ENCODE measurements at regions not wholly inside any gene's neighbourhood (a gene's known extent, or its start where the extent isn't known, plus 50 kb on each side); places are given as distances from the start of the nearest gene placed in this dataset.

DNA sequence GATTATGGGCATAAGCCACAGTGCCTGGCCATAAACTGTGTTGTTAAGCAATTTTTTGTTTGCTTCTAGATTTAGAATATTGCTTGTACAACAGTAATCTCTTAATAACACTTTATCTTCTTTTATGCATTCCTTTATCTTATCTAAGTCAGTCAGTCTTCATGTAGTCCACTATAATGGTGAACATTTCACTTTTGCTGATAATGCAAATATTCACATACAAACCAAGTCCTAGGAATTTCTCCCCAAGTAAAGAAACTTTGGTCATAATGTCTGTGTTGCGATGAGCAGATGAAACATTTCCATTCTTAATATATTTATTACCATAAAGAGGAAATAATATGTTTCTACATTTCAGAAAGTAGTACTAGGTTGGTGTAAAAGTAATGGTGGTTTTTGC, 765.8 kb upstream of the ARRDC4 start:
- DNase-seq (ENCODE audit: low read depth in 1 of 2, low spot score in 2 of 2), result no peak
- Histone ChIP-seq H3K27ac (no peak overlapping the region), H3K27me3 (replicated peaks) (no peaks in the 10 kb centered on the region), H3K4me1 (replicated peaks) (no peaks in the 10 kb centered on the region), H3K36me3 (no peaks in the 10 kb centered on the region), H3K4me3 (no peak overlapping the region), H3K9me3 (replicated peaks) (no peaks in the 10 kb centered on the region)

DNA sequence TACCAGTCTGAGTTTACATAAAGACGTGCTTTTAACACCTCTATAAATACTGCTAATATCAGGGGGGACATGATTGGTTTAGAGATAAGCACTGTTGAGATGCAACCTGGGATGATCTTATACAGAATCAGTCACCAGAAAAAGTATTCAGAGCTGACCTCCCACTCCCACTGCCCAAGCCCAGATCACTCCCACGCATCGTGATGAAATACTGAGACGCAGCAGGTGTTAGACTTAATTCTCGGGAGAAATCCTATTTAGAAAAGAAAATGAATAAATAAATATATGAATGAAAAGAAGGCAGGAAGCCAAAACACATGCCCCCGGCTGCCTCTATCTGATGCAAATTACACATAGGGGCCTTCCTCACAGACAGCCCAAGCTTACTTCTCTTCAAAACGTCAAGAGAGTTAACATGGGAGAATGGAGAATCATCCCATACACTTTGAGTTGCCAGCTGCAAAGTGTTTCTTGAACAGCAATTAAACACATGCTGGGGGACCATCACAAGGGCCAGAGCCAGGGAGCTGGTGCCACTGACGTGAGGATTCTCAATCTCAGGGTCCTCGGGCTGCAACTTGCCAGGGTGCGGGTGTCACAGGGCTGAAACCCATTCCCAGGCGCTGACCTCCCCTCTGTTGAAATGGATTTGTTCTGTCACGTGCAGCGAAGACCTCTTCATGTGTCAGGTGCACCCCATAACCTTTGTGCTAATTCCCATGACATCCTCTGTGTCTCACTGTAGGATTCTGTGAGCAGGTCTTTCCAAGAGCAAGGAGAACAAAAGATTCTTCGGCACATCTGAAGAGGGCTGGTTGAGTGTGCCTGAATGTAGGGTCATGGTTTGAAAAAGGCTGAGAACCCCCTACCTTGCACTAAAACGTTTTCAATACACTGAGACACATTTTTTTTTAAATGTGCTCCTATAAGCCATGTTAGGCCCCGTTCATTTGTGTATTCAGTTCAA, 764.2 kb upstream of the ARRDC4 start:
- Histone ChIP-seq H3K27me3 (replicated peaks) (no peaks in the 10 kb centered on the region), H3K4me3 (no peak overlapping the region), H3K27ac (no peak overlapping the region), H3K9me3 (replicated peaks) (no peaks in the 10 kb centered on the region), H3K36me3 (no peaks in the 10 kb centered on the region), H3K4me1 (replicated peaks) (no peaks in the 10 kb centered on the region)
- DNase-seq (ENCODE audit: low read depth in 1 of 2, low spot score in 2 of 2), result no peak

DNA sequence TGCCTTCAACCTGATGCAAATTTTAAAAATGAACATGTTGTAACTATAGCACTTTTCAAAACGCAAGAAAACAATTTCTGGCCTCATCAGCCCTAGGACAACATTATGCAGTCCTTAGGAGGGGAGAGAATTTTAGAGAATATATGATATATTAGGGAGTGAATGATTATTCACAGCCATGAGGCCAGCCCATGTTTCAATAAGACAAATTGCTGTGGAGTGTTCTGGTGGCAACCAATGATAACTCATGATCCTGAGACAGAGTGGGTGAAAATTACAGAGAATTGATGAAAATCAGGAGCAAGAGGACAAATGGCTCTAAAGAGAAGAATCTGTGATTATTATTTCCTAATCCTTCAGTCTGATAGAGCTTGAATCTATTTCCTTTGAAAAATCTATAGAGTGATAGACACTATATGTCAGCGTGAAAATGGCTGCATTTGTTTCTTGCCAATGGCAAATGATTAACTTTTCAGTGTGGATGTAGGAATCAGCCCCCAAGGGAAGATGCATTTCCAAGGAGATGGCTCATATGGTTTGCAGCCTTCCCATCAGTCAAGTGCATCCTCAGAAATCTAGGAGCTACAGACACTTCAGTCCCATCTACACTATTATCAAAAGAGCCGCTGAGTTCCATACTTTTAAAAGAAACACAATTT, 761.0 kb upstream of the ARRDC4 start:
- Histone ChIP-seq H3K27ac (no peak overlapping the region), H3K36me3 (no peaks in the 10 kb centered on the region), H3K9me3 (replicated peaks) (no peaks in the 10 kb centered on the region), H3K4me1 (replicated peaks) (no peaks in the 10 kb centered on the region), H3K27me3 (replicated peaks) (no peaks in the 10 kb centered on the region), H3K4me3 (no peak overlapping the region)
- DNase-seq (ENCODE audit: low read depth in 1 of 2, low spot score in 2 of 2), result no peak

DNA sequence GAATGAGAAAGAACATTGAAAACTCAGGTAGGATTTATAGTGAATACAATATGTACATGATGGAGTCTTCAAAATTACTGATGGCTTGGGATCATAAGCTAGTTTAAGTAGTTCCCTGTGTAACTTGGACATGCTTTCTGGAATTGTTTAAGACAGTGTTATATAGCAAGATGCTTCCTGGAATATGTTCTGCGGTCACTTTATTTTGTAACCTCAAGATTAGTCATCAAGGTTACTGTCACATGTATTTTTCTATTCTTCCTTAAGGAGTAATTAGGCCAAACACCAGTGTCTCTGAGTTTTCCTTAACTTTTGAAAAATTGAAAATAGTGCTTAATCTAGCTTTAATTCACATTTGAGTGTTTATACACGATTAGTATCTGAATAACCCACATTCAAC, 760.3 kb upstream of the ARRDC4 start:
- Histone ChIP-seq H3K27ac (no peak overlapping the region), H3K36me3 (no peaks in the 10 kb centered on the region), H3K4me3 (no peak overlapping the region), H3K27me3 (replicated peaks) (no peaks in the 10 kb centered on the region), H3K4me1 (replicated peaks) (no peaks in the 10 kb centered on the region), H3K9me3 (replicated peaks) (no peaks in the 10 kb centered on the region)
- DNase-seq (ENCODE audit: low read depth in 1 of 2, low spot score in 2 of 2), result no peak

DNA sequence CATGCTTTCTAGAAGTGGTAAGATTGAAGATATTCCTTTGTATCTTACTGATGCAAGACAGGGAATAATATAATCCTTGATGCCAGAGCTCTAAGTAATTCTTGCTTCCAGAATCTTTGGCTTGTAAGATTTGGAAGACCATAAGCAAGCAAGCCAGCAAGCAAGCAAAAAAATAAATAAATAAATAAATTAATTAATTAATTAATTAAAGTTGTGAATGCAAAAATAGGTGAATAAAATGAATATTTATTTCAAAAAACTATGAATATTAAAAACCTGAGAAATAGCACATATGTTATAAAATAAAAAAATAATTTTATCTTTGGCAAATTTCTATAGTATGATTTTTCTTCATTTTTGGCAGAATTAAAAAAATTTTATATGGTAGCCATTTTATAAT, 750.2 kb upstream of the ARRDC4 start:
- no peak overlapping the region for H3K4me3 ChIP-seq
- H3K27me3 ChIP-seq (replicated peaks), result no peaks in the 10 kb centered on the region
- DNase-seq (ENCODE audit: low read depth in 1 of 2, low spot score in 2 of 2), result no peak
- H3K36me3 ChIP-seq, result no peaks in the 10 kb centered on the region
- no peaks in the 10 kb centered on the region for H3K9me3 ChIP-seq (replicated peaks)
- H3K4me1 ChIP-seq (replicated peaks), result no peaks in the 10 kb centered on the region
- no peak overlapping the region for H3K27ac ChIP-seq

DNA sequence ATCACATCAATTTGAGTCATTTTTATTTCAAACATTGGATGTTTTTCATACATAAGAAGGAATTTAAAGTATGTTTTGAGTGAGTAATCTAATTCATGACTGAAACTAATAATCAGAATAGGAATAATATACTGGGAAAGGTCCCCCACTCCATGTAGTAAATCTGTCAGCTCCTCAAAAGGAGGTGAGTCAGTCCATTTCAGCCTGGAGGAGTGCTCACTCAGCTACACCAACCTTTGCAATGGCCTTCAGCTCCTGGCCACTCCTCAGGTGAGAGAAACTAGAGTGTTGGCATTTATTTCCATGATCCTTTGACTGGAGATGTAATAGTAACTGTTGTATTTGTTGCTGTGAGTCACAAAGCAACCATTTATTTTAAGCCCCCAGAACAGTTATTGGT, 744.9 kb upstream of the ARRDC4 start:
- DNase-seq (ENCODE audit: low read depth in 1 of 2, low spot score in 2 of 2), result no peak
- Histone ChIP-seq H3K4me3 (no peak overlapping the region), H3K9me3 (replicated peaks) (0 out of 2 replicates have a peak, but pooled peaks cover under 1% of the 10 kb centered on the region), H3K27ac (no peak overlapping the region), H3K27me3 (replicated peaks) (no peaks in the 10 kb centered on the region), H3K4me1 (replicated peaks) (no peaks in the 10 kb centered on the region), H3K36me3 (no peaks in the 10 kb centered on the region)

DNA sequence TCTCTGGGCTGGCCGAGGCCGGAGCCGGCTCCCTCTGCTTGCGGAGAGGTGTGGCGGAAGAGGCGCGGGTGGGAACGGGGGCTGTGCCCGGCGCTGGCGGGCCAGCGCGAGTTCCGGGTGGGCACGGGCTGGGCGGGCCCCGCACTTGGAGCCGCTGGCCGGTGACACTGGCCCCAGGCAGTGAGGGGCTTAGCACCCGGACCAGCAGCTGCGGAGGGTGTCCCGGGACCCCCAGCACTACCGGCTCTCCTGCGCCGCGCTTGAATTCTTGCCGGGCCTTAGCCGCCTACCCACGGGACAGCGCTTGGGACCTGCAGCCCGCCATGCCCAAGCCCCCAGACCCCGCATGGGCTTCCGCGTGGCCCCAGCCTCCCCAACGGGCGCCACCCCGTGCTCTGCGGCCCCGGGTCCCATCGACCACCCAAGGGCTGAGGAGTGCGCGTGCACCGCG, 736.3 kb upstream of the ARRDC4 start:
- H3K9me3 ChIP-seq (replicated peaks), result peaks cover 5% of the 10 kb centered on the region; the same call in 1 of the 2 replicates
- DNase-seq (ENCODE audit: low read depth in 1 of 2, low spot score in 2 of 2), result no peak
- no peaks in the 10 kb centered on the region for H3K4me1 ChIP-seq (replicated peaks)
- no peaks in the 10 kb centered on the region for H3K36me3 ChIP-seq
- no peaks in the 10 kb centered on the region for H3K27me3 ChIP-seq (replicated peaks)
- no peak overlapping the region for H3K4me3 ChIP-seq
- no peak overlapping the region for H3K27ac ChIP-seq

DNA sequence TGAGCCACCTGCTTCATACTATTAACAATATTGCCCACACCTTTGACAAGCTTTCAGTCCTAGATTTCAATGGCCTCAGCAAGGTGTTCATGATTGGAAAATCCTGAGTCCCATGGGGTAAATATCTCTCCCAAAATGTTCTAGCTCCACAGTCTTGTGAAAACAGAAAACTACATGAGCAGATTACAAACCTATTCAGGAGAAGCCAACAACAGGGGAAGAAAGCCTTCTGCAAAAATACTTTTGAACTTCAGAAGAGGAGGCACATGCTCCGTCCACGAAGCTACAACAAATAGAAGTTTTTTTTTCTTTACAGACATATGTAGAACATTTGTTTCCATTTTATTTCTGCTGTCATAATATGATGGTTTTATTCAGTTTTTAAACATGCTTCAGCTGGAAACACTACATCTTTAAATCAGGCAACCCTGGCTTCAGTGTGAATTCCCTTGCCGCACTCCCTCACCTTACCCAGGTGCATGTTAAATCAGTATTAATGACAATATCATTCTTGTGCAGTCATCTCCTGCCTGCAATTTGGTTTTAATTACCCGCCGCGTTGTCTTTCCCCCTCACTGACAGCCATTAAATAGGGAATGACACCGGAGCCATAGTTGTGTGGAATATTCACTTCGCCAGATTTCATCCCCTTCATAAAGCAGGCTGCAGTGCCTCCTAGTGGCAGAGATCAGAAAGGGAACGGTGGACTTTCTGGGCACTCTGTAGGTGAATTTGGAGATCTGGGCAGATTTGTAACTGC, 725.5 kb upstream of the ARRDC4 start:
- DNase-seq (ENCODE audit: low read depth in 1 of 2, low spot score in 2 of 2), result peak in 1 of 2 experiments; percentile 4
- Histone ChIP-seq H3K27ac (no peak overlapping the region), H3K4me3 (no peak overlapping the region)

DNA sequence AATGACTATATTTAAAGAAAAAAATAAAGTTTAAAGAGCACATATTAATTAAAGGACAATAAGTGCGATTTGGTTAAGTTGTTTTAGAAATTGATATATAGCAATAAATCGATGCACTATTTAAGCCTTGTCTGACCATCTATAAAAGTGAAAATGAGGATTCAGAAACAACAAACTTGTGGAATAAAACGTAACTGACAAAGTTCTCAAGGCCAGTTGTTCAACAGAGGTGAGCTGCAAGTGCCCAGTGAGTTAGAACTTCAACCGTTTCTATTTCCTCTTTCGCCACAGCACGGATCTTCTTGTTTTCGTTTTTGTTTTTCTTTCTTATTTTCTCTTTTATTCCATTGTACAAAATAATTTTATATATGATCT, 724.9 kb upstream of the ARRDC4 start:
- no peaks in the 10 kb centered on the region for H3K36me3 ChIP-seq
- H3K4me1 ChIP-seq (replicated peaks), result no peaks in the 10 kb centered on the region
- no peaks in the 10 kb centered on the region; the same call in 1 of the 2 replicates for H3K9me3 ChIP-seq (replicated peaks)
- H3K27me3 ChIP-seq (replicated peaks), result no peaks in the 10 kb centered on the region
- no peak for DNase-seq (ENCODE audit: low read depth in 1 of 2, low spot score in 2 of 2)
- H3K4me3 ChIP-seq, result no peak overlapping the region
- no peak overlapping the region for H3K27ac ChIP-seq

More for the DNA sequence above, 725.5 kb upstream of the ARRDC4 start:
- Histone ChIP-seq H3K36me3 (no peaks in the 10 kb centered on the region), H3K4me1 (replicated peaks) (no peaks in the 10 kb centered on the region), H3K9me3 (replicated peaks) (no peaks in the 10 kb centered on the region; the same call in 1 of the 2 replicates), H3K27me3 (replicated peaks) (no peaks in the 10 kb centered on the region)

DNA sequence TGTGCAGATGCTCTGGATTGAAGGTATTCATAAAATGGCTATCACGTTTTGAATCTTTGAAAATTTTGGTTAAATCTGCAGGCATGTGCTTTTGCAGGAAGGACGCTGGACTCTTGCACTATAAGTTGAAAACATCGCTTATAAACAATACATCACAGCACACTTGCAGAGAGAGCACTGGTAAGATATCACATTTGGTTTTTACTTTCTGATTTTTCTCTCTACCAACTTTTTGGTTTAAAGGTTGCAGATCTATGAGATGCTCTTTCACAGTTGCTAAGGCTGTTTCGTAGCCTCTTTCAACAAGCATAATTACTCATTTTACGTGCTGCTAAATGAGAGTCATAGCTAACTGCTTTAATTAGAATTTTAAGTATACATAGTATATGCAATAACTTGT, 724.4 kb upstream of the ARRDC4 start:
- Histone ChIP-seq H3K27ac (no peak overlapping the region), H3K36me3 (no peaks in the 10 kb centered on the region), H3K4me3 (no peak overlapping the region), H3K4me1 (replicated peaks) (no peaks in the 10 kb centered on the region), H3K9me3 (replicated peaks) (no peaks in the 10 kb centered on the region; the same call in 1 of the 2 replicates), H3K27me3 (replicated peaks) (no peaks in the 10 kb centered on the region)
- no peak for DNase-seq (ENCODE audit: low read depth in 1 of 2, low spot score in 2 of 2)

DNA sequence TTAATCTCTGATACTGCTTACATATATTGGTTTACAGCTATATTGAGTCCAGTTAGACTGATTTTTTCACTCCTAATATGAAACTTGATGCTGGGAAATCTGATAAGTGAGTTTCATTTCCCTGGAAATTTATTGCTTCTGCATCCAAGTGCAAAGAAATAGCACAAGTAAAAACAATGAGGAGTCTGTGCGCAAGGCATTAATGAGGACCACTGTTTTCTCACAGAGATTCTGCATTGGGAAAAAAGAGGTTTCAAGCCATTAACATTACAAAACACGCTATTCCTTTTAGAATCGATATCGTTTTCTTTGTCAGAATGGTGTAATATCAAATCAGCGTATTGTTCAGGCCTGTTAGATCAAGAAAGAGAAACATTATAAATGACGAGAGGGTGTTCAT, 723.3 kb upstream of the ARRDC4 start:
- Histone ChIP-seq H3K27me3 (replicated peaks) (no peaks in the 10 kb centered on the region), H3K4me3 (no peak overlapping the region), H3K36me3 (no peaks in the 10 kb centered on the region), H3K9me3 (replicated peaks) (no peaks in the 10 kb centered on the region; the same call in 1 of the 2 replicates), H3K4me1 (replicated peaks) (no peaks in the 10 kb centered on the region), H3K27ac (no peak overlapping the region)
- no peak for DNase-seq (ENCODE audit: low read depth in 1 of 2, low spot score in 2 of 2)

DNA sequence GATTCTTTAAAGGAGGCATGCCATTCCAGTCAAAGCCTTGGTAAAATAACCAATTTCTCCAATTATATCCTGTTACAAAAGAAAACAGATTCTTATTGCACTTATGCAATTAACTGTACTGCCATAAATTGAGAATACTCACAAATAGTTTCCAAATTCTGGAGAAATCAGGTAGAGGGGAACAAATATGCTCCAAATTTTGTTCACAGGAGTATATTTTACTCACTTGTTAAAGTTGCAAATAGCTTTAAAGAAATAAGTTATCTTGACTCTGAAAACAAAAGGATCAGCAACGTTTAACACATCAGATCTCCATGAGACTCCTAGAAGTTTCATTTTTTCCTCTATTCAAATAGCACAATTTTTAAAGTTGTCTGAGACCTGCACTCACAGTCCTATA, 712.1 kb upstream of the ARRDC4 start:
- Histone ChIP-seq H3K27ac (no peak overlapping the region), H3K36me3 (no peaks in the 10 kb centered on the region)
- no peak for DNase-seq (ENCODE audit: low read depth in 1 of 2, low spot score in 2 of 2)

DNA sequence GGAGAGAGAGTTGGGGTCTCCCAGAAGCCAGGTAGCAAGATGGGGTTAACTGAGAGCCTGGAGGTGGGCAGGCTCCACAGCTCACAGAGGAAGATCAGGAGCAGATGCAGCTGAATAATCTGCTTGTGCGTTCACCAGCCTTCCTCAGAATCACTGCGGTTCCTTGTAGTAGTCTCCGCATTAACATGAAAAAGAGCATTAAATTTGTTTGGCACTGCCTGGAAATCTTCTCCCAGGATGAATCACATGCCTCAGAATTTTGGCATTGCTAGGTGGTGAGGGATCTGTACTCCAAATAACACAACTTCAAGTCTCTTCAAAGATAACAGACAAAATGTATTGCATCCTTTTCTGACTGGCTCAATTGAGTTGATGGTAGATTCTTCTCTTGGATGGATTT, 700.6 kb upstream of the ARRDC4 start:
- Histone ChIP-seq H3K27me3 (replicated peaks) (no peaks in the 10 kb centered on the region), H3K9me3 (replicated peaks) (0 out of 2 replicates have a peak, but pooled peaks cover 6% of the 10 kb centered on the region), H3K4me3 (no peak overlapping the region), H3K27ac (no peak overlapping the region), H3K36me3 (no peaks in the 10 kb centered on the region), H3K4me1 (replicated peaks) (no peaks in the 10 kb centered on the region)
- DNase-seq (ENCODE audit: low read depth in 1 of 2, low spot score in 2 of 2), result no peak

More for the DNA sequence above, 712.1 kb upstream of the ARRDC4 start:
- H3K27me3 ChIP-seq (replicated peaks), result no peaks in the 10 kb centered on the region
- H3K4me3 ChIP-seq, result no peak overlapping the region
- no peaks in the 10 kb centered on the region for H3K9me3 ChIP-seq (replicated peaks)
- no peaks in the 10 kb centered on the region for H3K4me1 ChIP-seq (replicated peaks)
